IPS DF 6.9 (cell line): ENCODE measurements at regions not wholly inside any gene's neighbourhood (a gene's known extent, or its start where the extent isn't known, plus 50 kb on each side); places are given as distances from the start of the nearest gene placed in this dataset.

ENCODE experiments used
- DNase-seq: peaks from one replicate; pipeline ENCODE4 v3.0.0-alpha.2; 2013; ENCODE audit warnings: low read depth, low spot score
- H3K27ac ChIP-seq: one replicate; pipeline ENCODE4 v1.5.1; 2013; ENCODE audit warnings: low read length, control low read depth
- H3K27me3 ChIP-seq: 2 replicates; pipeline ENCODE4 v1.6.1; 2013; ENCODE audit warnings: mild to moderate bottlenecking, low read length; ENCODE audit not compliant: control insufficient read depth, insufficient read depth
- H3K36me3 ChIP-seq: 2 replicates; pipeline ENCODE4 v1.6.1; 2013; ENCODE audit warnings: low read length; ENCODE audit not compliant: control insufficient read depth, insufficient read depth
- H3K4me1 ChIP-seq: 2 replicates; pipeline ENCODE4 v1.6.1; 2013; ENCODE audit warnings: low read length; ENCODE audit not compliant: control insufficient read depth, insufficient read depth
- H3K4me3 ChIP-seq: 2 replicates; pipeline ENCODE4 v1.5.1; 2013; ENCODE audit warnings: mild to moderate bottlenecking, low read length
- H3K9me3 ChIP-seq: 2 replicates; pipeline ENCODE4 v1.6.1; 2013; ENCODE audit warnings: low read length, inconsistent platforms; ENCODE audit not compliant: control insufficient read depth, insufficient read depth
- WGBS: extraction: QIAGEN DNeasy Blood & Tissue Kit; methylation state at CpG from one replicate; pipeline ENCODE4 v1.1.7; 2013; ENCODE audit warnings: mixed read lengths, missing lambda C conversion rate; ENCODE audit not compliant: insufficient read length, insufficient coverage; 5-methylcytosine and 5-hydroxymethylcytosine counted together

- peaks cover 9% of the 10 kb centered on the region for H3K9me3 ChIP-seq
- H3K4me1 ChIP-seq, result no peaks in the 10 kb centered on the region; the same call in 1 of the 2 replicates
- H3K4me3 ChIP-seq, result no peak overlapping the region
- H3K27ac ChIP-seq, result no peak overlapping the region
- DNase-seq, result no peak
- H3K27me3 ChIP-seq, result no peaks in the 10 kb centered on the region
- H3K36me3 ChIP-seq, result no peaks in the 10 kb centered on the region
- WGBS, result no CpG with 5 or more reads among the region's 4 CpGs
Measured at GRCh38 chr16:7083096-7083495, 249.5 kb upstream of the RBFOX1 start.

GRCh38 chr16:7077636-7078035 lies 255.0 kb upstream of the RBFOX1 start:
- no peaks in the 10 kb centered on the region for H3K27me3 ChIP-seq
- H3K4me3 ChIP-seq, result no peak overlapping the region
- H3K9me3 ChIP-seq, result peaks cover 14% of the 10 kb centered on the region
- H3K4me1 ChIP-seq, result no peaks in the 10 kb centered on the region
- no peaks in the 10 kb centered on the region for H3K36me3 ChIP-seq
- H3K27ac ChIP-seq, result no peak overlapping the region
- no CpG with 5 or more reads among the region's 4 CpGs for WGBS
- no peak for DNase-seq

GRCh38 chr16:7074715-7075114 lies 257.9 kb upstream of the RBFOX1 start:
- WGBS, result no CpG with 5 or more reads among the region's 4 CpGs
- H3K36me3 ChIP-seq, result no peaks in the 10 kb centered on the region
- DNase-seq, result no peak

GRCh38 chr16:7057458-7057857 lies 275.2 kb upstream of the RBFOX1 start:
- H3K27me3 ChIP-seq, result no peaks in the 10 kb centered on the region
- no peak for DNase-seq
- WGBS, result no CpG with 5 or more reads among the region's 5 CpGs

More at GRCh38 chr16:7074715-7075114, 257.9 kb upstream of the RBFOX1 start:
- Histone ChIP-seq H3K4me1 (no peaks in the 10 kb centered on the region), H3K4me3 (no peak overlapping the region), H3K27me3 (no peaks in the 10 kb centered on the region), H3K27ac (no peak overlapping the region), H3K9me3 (peaks cover 15% of the 10 kb centered on the region)

GRCh38 chr16:7055443-7055842 lies 277.2 kb upstream of the RBFOX1 start:
- no peaks in the 10 kb centered on the region for H3K27me3 ChIP-seq
- H3K4me1 ChIP-seq, result no peaks in the 10 kb centered on the region
- no peaks in the 10 kb centered on the region for H3K36me3 ChIP-seq
- no CpG with 5 or more reads among the region's 6 CpGs for WGBS
- H3K9me3 ChIP-seq, result peaks cover 8% of the 10 kb centered on the region
- no peak overlapping the region for H3K27ac ChIP-seq
- DNase-seq, result no peak
- no peak overlapping the region for H3K4me3 ChIP-seq

More at GRCh38 chr16:7057458-7057857, 275.2 kb upstream of the RBFOX1 start:
- H3K4me1 ChIP-seq, result no peaks in the 10 kb centered on the region
- H3K9me3 ChIP-seq, result peaks cover 8% of the 10 kb centered on the region
- no peaks in the 10 kb centered on the region for H3K36me3 ChIP-seq
- no peak overlapping the region for H3K27ac ChIP-seq
- no peak overlapping the region for H3K4me3 ChIP-seq

- Histone ChIP-seq H3K4me1 (no peaks in the 10 kb centered on the region), H3K27me3 (no peaks in the 10 kb centered on the region), H3K27ac (no peak overlapping the region), H3K4me3 (no peak overlapping the region), H3K9me3 (peaks cover 5% of the 10 kb centered on the region), H3K36me3 (no peaks in the 10 kb centered on the region)
- no peak for DNase-seq
- no CpG with 5 or more reads among the region's 4 CpGs for WGBS
Measured at GRCh38 chr16:7051591-7052349, 280.9 kb upstream of the RBFOX1 start.

GRCh38 chr16:7044331-7044730 lies 288.3 kb upstream of the RBFOX1 start:
- WGBS, result no CpG with 5 or more reads among the region's 6 CpGs
- Histone ChIP-seq H3K36me3 (no peaks in the 10 kb centered on the region), H3K27ac (no peak overlapping the region), H3K9me3 (peaks cover 3% of the 10 kb centered on the region), H3K27me3 (no peaks in the 10 kb centered on the region), H3K4me1 (no peaks in the 10 kb centered on the region; the same call in 1 of the 2 replicates), H3K4me3 (no peak overlapping the region)
- DNase-seq, result no peak

- H3K27me3 ChIP-seq, result no peaks in the 10 kb centered on the region
- no peaks in the 10 kb centered on the region; the same call in 1 of the 2 replicates for H3K4me1 ChIP-seq
- DNase-seq, result no peak
- no peak overlapping the region for H3K4me3 ChIP-seq
- WGBS, result no CpG with 5 or more reads among the region's 4 CpGs
- no peak overlapping the region for H3K27ac ChIP-seq
- no peaks in the 10 kb centered on the region for H3K36me3 ChIP-seq
- H3K9me3 ChIP-seq, result peaks cover 1% of the 10 kb centered on the region; the same call in 1 of the 2 replicates
Measured at GRCh38 chr16:7038475-7038874, 294.2 kb upstream of the RBFOX1 start.

- Histone ChIP-seq H3K9me3 (peaks cover 3% of the 10 kb centered on the region), H3K27me3 (no peaks in the 10 kb centered on the region), H3K27ac (no peak overlapping the region), H3K36me3 (no peaks in the 10 kb centered on the region), H3K4me3 (no peak overlapping the region), H3K4me1 (no peaks in the 10 kb centered on the region; the same call in 1 of the 2 replicates)
- WGBS, result no CpG with 5 or more reads among the region's 4 CpGs
- DNase-seq, result no peak
Measured at GRCh38 chr16:7037495-7037894, 295.1 kb upstream of the RBFOX1 start.

GRCh38 chr16:7031031-7031430 lies 301.6 kb upstream of the RBFOX1 start:
- DNase-seq, result no peak
- Histone ChIP-seq H3K27me3 (no peaks in the 10 kb centered on the region), H3K27ac (no peak overlapping the region), H3K36me3 (no peaks in the 10 kb centered on the region), H3K4me1 (no peaks in the 10 kb centered on the region), H3K9me3 (peaks cover 9% of the 10 kb centered on the region), H3K4me3 (no peak overlapping the region)
- WGBS, result no CpG with 5 or more reads among the region's 2 CpGs

GRCh38 chr16:7027401-7027800 lies 305.2 kb upstream of the RBFOX1 start:
- DNase-seq, result no peak

More at GRCh38 chr16:7027401-7027800, 305.2 kb upstream of the RBFOX1 start:
- H3K27ac ChIP-seq, result no peak overlapping the region
- no peaks in the 10 kb centered on the region for H3K4me1 ChIP-seq
- H3K4me3 ChIP-seq, result no peak overlapping the region
- H3K27me3 ChIP-seq, result no peaks in the 10 kb centered on the region
- H3K9me3 ChIP-seq, result peaks cover 10% of the 10 kb centered on the region
- H3K36me3 ChIP-seq, result no peaks in the 10 kb centered on the region
